Cardiac muscle cell (in vitro differentiated cells and primary cell): ENCODE measurements at regions not wholly inside any gene's neighbourhood (a gene's known extent, or its start where the extent isn't known, plus 50 kb on each side); places are given as distances from the start of the nearest gene placed in this dataset.

Experiments
- DNase-seq, 2 donors: peaks; one replicate each; pipeline versions ENCODE4 v3.0.0 to v3.0.0-alpha.2; 2010 to 2017; ENCODE audit warnings: low read depth in 1 of 2, low spot score in 1 of 2
- H3K27ac ChIP-seq: fragments of 200-600 bp; sonication (generic); 2 replicates; pipeline ENCODE4 v1.5.1; 2016
- H3K27me3 ChIP-seq: fragments of 200-600 bp; sonication (generic); 2 replicates; pipeline ENCODE4 v1.6.0; 2016; ENCODE audit warnings: control low read depth
- H3K36me3 ChIP-seq: fragments of 200-600 bp; sonication (generic); 2 replicates; pipeline ENCODE4 v1.5.1; 2016; ENCODE audit warnings: control low read depth
- H3K4me1 ChIP-seq: fragments of 200-600 bp; sonication (generic); 2 replicates; pipeline ENCODE4 v1.8.1; 2017; ENCODE audit warnings: low read depth, mild to moderate bottlenecking, mixed run types
- H3K4me3 ChIP-seq: fragments of 200-600 bp; sonication (generic); 2 replicates; pipeline ENCODE4 v1.5.1; 2016; ENCODE audit warnings: mild to moderate bottlenecking
- H3K9me3 ChIP-seq: fragments of 200-600 bp; sonication (generic); 2 replicates; pipeline ENCODE4 v1.5.1; 2017; ENCODE audit warnings: low read depth, mild to moderate bottlenecking, control low read depth
- TF ChIP-seq, protein P1 (sequence below): IDR thresholded peaks from 2 replicates; pipeline ENCODE4 v1.5.1; 2012; ENCODE audit warnings: low read depth, mild to moderate bottlenecking, low read length

DNA sequence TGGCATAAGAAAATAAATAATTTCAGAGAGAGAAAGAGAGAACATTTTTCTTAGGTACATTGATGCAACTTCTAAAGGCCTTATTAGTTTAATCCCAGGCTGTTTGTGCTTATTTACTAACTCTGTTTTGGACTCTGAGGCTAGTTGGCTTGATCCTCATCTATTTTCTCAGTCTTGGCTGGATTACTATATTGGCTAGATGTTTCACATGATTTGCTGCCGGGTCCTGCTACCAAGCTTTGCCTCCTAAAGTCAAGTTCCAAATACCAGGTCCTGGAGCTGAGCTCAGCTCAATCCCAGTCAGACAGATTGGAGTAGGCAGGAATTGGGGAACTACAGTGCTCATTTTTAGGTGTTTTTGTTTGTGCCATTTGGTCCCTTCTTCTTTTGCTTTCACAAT, 340.8 kb downstream of the BCAT1 start:
- H3K4me1 ChIP-seq = no peaks in the 10 kb centered on the region
- H3K27me3 ChIP-seq = no peaks in the 10 kb centered on the region
- no peaks in the 10 kb centered on the region for H3K36me3 ChIP-seq
- H3K4me3 ChIP-seq = no peak overlapping the region
- DNase-seq = no peak
- TF ChIP-seq, protein P1, sequence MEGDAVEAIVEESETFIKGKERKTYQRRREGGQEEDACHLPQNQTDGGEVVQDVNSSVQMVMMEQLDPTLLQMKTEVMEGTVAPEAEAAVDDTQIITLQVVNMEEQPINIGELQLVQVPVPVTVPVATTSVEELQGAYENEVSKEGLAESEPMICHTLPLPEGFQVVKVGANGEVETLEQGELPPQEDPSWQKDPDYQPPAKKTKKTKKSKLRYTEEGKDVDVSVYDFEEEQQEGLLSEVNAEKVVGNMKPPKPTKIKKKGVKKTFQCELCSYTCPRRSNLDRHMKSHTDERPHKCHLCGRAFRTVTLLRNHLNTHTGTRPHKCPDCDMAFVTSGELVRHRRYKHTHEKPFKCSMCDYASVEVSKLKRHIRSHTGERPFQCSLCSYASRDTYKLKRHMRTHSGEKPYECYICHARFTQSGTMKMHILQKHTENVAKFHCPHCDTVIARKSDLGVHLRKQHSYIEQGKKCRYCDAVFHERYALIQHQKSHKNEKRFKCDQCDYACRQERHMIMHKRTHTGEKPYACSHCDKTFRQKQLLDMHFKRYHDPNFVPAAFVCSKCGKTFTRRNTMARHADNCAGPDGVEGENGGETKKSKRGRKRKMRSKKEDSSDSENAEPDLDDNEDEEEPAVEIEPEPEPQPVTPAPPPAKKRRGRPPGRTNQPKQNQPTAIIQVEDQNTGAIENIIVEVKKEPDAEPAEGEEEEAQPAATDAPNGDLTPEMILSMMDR = no peak
- H3K9me3 ChIP-seq = no peaks in the 10 kb centered on the region
- no peak overlapping the region for H3K27ac ChIP-seq

DNA sequence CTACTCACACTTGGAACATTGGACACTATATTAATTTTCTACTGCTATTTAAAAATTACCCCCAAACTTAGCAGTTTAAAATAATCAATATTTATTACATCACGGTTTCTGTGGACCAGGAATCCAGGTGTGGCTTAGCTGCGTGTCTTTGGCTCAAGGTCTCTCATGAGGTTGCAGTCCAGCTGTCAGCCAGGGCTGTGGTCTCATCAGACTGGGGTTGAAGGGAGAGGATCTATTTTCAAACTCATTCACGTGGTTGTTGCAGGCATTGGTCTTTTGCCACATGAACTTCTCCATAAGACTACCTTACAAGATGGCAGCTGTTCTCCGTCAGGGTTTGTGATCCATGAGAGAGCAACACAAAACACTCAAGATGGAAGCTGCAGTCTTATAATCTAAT, 343.0 kb downstream of the BCAT1 start:
- no peaks in the 10 kb centered on the region for H3K36me3 ChIP-seq
- TF ChIP-seq, protein P1 = no peak
- no peaks in the 10 kb centered on the region for H3K9me3 ChIP-seq
- no peaks in the 10 kb centered on the region for H3K4me1 ChIP-seq
- no peak overlapping the region for H3K27ac ChIP-seq
- no peak overlapping the region for H3K4me3 ChIP-seq
- DNase-seq = no peak
- no peaks in the 10 kb centered on the region for H3K27me3 ChIP-seq

DNA sequence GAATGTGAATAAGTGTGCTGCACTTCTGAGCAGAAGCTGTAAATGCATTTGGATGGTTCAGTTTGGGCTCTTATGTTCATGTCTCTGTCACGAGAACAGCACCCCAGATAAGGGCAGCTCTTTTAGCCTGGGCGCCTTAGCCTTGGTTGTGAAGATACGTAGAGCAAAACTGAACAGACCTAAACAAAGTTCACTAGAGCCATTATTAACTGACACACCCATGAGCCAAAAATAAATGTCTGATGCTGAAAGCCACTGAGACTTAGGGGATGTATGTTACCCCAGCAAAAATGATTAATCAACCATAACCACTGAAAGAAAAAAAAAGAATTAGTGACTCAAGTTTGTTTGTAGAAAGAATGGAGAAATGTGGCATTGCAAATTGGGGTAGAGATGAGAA, 343.4 kb downstream of the BCAT1 start:
- TF ChIP-seq, protein P1 = no peak
- Histone ChIP-seq H3K9me3 (no peaks in the 10 kb centered on the region), H3K4me1 (no peaks in the 10 kb centered on the region)

DNA sequence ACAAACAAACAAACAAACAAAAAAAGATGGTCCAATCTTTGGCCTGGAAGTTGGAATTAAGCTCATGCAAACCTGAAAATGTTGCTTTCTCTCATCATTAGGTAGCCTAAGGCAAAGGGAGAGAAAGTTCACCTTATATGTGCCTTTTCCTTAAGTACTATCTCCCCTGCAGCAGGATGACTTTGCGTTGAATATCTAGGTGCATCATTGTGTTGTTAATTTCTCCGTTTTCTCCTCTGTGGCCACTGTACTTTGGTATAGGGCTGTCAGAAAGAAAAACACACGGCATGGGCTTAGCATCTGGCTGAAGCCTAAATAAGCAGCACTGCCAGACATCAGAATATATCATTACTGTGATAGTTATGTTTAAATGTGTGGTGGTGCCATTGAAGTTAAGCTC, 345.5 kb downstream of the BCAT1 start:
- Histone ChIP-seq H3K4me1 (no peaks in the 10 kb centered on the region), H3K4me3 (no peak overlapping the region), H3K36me3 (no peaks in the 10 kb centered on the region), H3K9me3 (no peaks in the 10 kb centered on the region), H3K27ac (no peak overlapping the region), H3K27me3 (no peaks in the 10 kb centered on the region)
- no peak for DNase-seq
- TF ChIP-seq, protein P1 = no peak

More for the DNA sequence above, 343.4 kb downstream of the BCAT1 start:
- Histone ChIP-seq H3K4me3 (no peak overlapping the region), H3K27ac (no peak overlapping the region), H3K36me3 (no peaks in the 10 kb centered on the region), H3K27me3 (no peaks in the 10 kb centered on the region)
- DNase-seq = no peak

DNA sequence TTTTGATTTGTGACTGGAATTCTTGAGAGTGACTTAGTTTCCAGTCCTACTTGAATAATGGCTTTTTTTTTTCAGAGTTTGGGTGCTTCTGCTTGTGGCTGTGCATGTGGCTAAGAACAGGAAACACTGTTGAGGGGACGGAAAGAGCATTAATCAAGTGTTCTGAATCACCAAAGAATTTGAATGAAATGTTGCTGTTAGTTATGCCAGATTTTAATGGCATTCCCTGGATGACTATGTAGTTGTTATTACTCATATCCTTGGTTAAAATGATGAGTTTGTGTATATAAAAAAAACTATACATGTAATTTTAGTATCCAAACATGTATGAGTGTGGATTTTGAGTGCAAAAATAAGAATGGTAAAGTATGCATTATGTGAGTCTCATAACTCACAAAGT, 347.9 kb downstream of the BCAT1 start:
- no peaks in the 10 kb centered on the region for H3K36me3 ChIP-seq
- no peak overlapping the region for H3K27ac ChIP-seq
- peak in 1 of 2 donors; percentile 66 for DNase-seq
- no peak overlapping the region for H3K4me3 ChIP-seq
- TF ChIP-seq, protein P1 = no peak
- H3K27me3 ChIP-seq = no peaks in the 10 kb centered on the region
- H3K4me1 ChIP-seq = no peaks in the 10 kb centered on the region
- no peaks in the 10 kb centered on the region for H3K9me3 ChIP-seq

DNA sequence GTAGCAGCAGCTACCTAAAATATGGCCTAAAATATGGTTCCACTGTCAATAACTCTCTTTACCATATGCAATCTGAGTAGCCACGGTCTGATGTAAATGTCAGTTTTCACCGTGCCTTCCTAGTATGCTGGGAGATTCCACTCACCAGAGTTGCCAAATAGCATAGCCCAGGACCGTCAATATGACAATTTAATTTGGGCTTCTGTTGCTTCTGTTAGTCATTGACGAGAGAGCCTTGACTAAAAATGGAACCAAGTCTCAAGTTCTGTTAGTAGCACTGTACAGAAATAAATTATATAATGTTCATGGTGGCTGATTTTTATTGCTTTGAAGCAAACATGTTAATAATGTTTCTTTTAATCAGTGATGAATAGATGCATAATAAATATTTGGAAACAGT, 348.4 kb downstream of the BCAT1 start:
- Histone ChIP-seq H3K27ac (no peak overlapping the region), H3K27me3 (no peaks in the 10 kb centered on the region), H3K4me1 (no peaks in the 10 kb centered on the region), H3K36me3 (no peaks in the 10 kb centered on the region), H3K9me3 (no peaks in the 10 kb centered on the region), H3K4me3 (no peak overlapping the region)
- TF ChIP-seq, protein P1 = no peak
- DNase-seq = no peak
